GM19023 (cell line): ENCODE measurements at regions not wholly inside any gene's neighbourhood (a gene's known extent, or its start where the extent isn't known, plus 50 kb on each side); places are given as distances from the start of the nearest gene placed in this dataset.
"Not testable (repeated sequence)": the region's sequence is repeated elsewhere in the genome, so short reads cannot be mapped to it uniquely, and the experiment has no call there.

ENCODE experiments used
- ATAC-seq: cut with Tn5 transposase; IDR thresholded peaks from one replicate; pipeline ENCODE4 v1.9.1; 2021; ENCODE audit warnings: mild to moderate bottlenecking, moderate library complexity; ENCODE audit not compliant: unreplicated experiment

DNA sequence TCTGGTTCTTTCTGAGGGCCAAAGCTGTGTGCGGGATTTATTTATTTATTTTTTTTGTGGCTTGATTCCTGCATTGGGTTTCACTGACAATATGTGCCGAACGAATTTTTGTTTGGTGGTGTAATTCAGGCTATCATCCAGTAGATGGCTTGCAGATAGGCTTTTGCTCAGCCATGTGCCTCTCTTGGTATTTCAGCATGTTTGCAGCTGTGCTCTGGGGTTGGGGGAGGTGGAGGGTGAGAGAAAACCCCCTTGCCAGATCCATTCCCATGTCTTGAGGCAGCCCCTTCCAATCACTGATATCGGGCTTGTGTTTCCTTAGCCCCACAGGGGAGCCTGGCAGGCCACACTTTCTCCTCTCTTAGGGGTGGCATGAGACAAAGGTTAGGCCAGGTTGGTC, 302.4 kb downstream of the PTGER3 start:
- no peak for ATAC-seq

DNA sequence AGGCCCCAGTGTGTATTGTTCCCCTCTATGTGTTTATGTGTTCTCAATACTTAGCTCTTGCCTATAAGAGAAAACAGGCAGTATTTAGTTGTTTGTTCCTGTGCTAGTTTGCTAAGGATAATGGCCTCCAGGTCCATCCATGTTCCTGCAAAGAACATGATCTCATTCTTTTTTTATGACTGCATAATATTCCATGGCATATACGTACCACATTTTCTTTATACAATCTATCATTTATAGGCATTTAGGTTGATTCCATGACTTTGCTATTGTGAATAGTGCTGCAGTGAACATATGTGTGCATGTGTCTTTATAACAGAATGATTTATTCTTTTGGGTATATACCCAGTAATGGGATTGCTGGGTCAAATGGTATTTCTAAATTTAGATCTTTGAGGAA, 301.6 kb downstream of the PTGER3 start:
- not testable (repeated sequence) for ATAC-seq

DNA sequence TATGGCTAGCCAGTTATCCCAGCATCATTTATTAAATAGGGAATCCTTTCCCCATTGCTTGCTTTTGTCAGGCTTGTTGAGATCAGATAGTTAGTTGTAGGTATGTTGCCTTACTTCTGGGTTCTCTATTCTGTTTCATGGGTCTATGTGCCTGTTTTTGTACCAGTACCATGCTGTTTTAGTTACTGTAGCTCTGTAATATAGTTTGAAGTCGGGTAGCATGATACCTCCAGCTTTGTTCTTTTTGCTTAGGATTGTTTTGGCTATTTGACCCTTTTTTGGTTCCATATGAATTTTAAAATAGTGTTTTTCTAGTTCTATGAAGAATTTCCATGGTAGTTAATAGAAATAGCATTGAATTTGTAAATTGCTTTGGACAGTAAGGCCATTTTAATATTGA, 300.5 kb downstream of the PTGER3 start:
- not testable (repeated sequence) for ATAC-seq

- not testable (repeated sequence) for ATAC-seq
Observed at GRCh38 chr1:70751676-70752287, 295.8 kb downstream of the PTGER3 start.

DNA sequence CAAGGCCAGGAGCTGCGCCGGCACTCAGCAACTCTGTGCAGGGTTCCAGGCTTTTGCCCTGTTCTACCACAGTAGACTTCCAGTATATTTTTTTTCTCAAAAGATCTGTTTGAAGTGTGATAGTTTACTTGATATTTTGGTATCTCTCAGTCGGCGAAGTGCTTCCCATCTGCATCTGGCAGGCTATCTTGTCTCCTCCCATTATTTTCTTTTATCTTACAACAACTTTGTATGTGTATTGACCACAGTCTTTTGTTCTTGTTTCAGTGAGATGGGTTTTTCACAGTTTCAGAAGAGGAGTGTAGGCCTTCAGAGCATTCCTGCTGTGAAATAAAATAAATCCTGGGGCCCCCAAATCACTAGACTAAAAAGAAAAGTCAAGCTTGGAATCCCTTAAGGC, 292.9 kb downstream of the PTGER3 start:
- no peak for ATAC-seq

GRCh38 chr1:70760154-70760553, 287.5 kb downstream of the PTGER3 start:
- ATAC-seq, result no peak

DNA sequence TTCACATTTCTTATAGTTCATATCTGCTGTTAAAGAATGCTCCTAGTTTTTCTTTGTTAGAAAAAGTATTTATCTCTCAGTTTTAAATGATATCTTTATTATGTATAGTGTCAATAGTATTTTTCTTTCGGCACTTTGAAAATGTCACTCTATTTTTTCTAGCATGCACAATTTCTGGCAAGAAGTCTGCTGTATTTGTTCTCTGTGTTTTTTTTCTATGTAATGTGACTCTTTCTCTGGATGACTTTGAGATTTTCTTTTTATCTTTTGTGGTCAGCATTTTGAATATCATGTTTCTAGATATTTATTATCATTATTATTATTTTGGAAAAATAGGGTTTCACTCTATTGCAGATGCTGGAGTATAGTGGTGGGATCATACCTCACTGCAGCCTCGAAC, 285.2 kb downstream of the PTGER3 start:
- no peak for ATAC-seq

- ATAC-seq, result no peak
Observed at GRCh38 chr1:70764747-70765146, 282.9 kb downstream of the PTGER3 start.

DNA sequence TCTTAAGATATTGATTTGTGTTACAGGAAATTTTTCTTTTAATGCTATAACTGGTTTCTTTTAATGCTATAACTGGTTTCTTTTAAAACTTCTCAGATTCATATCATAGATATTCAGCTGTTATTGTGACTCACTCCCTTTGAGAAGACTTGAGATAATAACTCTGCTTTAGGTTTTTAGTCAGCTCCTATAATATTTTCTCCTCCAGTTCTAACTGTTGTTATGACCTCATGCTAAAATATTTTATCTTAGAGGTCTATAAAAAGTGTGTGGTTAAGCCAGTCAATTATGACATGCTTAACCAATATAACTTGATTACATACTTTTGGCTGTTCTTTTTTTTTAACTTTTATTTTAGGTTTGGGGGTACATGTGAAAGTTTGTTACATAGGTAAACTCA, 280.2 kb downstream of the PTGER3 start:
- no peak for ATAC-seq

- no peak for ATAC-seq
Observed at GRCh38 chr1:70768216-70768615, 279.4 kb downstream of the PTGER3 start.

DNA sequence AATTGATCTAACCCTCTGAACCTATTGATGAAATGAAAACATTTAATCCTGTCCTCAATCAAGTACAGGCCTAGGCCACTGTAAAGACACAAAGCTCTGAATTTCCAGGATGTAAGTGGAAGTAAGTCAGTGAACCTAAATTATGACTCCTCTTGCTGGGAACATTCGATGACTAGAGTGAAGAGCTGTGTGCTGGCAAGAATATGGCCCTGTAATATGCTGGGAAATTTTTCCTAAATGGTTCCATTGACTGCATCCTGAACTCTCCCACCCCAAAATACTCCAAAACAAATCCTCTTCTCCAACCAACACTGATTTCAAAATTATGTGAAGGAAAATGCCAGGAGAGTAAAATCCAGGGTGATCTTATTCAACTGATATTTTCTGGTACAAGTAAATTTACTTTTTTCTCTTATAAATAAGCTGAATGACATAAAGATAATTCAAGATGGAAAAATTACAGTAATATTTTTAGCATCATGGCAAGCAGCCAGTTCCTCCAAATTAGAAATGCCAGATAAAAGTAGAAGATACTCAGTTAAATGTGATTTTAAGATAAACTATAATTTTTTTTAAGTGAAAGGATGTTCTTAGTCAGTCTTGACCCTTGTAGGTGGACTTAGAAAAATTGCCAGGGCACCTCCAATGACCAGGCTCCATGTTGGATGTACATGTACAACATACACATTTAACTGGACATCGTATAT, 269.4 kb downstream of the PTGER3 start:
- no peak for ATAC-seq

DNA sequence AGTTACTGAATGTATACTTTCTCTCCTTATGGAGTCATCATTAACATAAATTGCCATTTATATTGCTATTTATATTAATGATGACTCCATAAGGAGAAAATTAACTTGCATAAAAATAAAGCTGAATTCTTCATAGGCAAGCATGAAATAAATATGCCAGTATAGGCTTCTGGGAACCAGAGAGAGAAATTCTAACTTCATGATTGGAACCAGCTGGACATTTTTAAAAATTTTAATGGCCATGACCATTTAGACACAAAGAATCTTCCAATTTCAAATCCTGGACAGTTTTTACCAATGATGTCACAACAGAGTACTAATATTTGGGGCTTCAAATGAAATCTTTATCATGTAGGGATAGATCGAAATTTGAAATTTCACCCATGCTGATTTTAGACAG, 268.7 kb downstream of the PTGER3 start:
- no peak for ATAC-seq

- no peak for ATAC-seq
Observed at GRCh38 chr1:70779571-70779970, 268.0 kb downstream of the PTGER3 start.

- no peak for ATAC-seq
Observed at GRCh38 chr1:70785287-70785686, 262.3 kb downstream of the PTGER3 start.

GRCh38 chr1:70790232-70790923, 257.2 kb downstream of the PTGER3 start:
- ATAC-seq, result no peak

DNA sequence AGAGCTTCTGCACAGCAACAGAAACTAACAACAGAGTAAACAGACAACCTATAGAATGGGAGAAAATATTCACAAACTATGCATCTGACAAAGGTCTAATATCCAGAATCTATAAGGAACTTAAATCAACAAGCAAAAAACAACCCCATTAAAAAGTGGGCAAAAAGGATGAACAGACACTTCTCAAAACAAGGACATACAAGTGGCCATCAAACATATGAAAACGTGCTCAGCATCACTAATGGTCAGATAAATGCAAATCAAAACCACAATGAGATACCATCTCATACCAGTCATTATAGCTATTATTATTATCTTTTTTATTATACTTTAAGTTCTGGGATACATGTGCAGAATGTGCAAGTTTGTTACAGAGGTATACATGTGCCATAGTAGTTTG, 252.6 kb downstream of the PTGER3 start:
- ATAC-seq, result not testable (repeated sequence)

DNA sequence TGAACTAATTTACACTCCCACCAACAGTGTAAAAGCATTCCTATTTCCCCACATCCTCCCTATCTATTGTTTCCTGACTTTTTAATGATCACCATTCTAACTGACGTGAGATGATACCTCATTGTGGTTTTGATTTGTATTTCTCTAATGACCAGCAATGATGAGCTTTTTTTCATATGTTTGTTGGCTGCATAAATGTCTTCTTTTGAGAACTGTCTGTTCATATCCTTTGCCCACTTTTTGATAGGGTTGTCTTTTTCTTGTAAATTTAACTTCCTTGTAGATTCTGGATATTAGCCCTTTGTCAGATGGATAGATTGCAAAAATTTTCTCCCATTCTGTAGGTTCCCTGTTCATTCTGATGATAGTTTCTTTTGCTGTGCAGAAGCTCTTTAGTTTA, 251.3 kb downstream of the PTGER3 start:
- not testable (repeated sequence) for ATAC-seq

DNA sequence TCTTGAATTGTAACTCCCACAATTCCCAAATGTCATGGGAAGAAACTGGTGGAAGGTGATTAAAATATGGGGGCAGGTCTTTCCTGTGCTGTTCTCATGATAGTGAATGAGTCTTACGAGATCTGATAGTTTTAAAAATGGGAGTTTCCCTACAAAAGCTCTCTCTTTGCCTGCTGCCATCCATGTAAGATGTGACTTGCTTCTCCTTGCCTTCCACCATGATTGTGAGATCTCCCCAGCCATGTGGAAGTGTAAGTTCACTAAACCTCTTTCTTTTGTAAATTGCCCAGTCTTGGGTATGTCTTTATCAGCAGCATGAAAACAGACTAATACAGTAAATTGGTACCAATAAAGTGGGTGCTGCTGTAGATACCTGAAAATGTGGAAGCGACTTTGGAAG, 245.0 kb downstream of the PTGER3 start:
- not testable (repeated sequence) for ATAC-seq

GRCh38 chr1:70805641-70806040, 242.0 kb downstream of the PTGER3 start:
- ATAC-seq, result no peak

DNA sequence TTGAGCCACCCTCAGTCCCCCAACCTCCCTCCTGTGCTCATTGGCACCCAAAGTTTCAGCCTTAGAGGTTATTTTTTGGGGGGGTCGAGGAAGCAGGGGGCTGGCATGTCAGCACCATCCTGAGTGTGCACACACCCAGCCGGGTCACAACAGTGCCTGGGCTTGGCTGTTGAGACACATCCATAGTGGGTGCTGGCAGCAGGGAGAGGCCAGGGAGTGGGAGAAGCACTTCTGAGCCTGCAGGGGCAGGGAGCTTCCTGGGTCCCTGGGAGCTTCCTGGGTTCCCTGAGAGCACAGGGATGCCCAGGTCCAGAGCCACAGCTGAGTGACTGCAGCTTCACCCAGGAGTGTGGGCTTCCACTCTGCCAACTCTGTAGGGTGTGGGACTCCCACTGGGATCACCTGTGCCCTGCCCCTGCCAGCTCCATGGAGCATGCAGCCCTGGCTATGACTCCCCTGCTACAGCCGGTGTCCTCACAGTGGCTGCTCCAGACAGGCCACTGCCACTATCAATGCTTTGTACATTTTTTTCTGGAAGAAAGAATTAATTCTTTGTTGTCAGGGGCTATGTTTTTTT, 240.4 kb downstream of the PTGER3 start:
- ATAC-seq, result no peak

DNA sequence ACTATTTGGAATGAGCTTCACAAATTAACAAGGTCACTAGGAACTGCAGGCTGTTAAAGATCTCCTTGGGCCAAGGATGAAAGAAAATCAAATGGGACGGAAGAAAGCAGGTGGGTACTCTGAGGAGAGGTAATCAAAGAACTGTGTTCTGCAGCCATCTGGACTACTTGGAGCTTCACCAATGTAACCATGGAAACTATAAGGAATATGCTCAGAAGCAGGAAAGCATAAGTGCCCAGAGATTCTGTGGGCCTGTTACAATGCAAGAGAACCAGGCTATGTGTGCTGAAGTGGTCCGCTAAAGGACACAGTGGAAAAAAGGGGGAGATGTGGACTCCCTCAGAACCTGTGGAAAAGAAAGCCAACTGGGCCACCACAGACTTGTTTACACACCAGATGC, 238.5 kb downstream of the PTGER3 start:
- no peak for ATAC-seq

- ATAC-seq, result no peak
Observed at GRCh38 chr1:70811815-70812214, 235.8 kb downstream of the PTGER3 start.
